GM20000 (cell line): ENCODE measurements at regions not wholly inside any gene's neighbourhood (a gene's known extent, or its start where the extent isn't known, plus 50 kb on each side); places are given as distances from the start of the nearest gene placed in this dataset.

Experiments used
- DNase-seq: peaks from one replicate; pipeline ENCODE4 v3.0.0; 2012; ENCODE audit warnings: low spot score
- CTCF ChIP-seq: IDR thresholded peaks from 2 replicates; pipeline ENCODE4 v1.5.1; 2012; ENCODE audit warnings: mild to moderate bottlenecking, control low read depth; ENCODE audit errors: extremely low read depth, missing control alignments

- no peak for DNase-seq
- no peak for TF ChIP-seq CTCF
Observed at GRCh38 chr2:120628248-120628647, 107.4 kb upstream of the GLI2 start.

GRCh38 chr2:120629241-120629895, 106.3 kb upstream of the GLI2 start:
- no peak for TF ChIP-seq CTCF

GRCh38 chr2:120630031-120630701, 105.5 kb upstream of the GLI2 start:
- DNase-seq = no peak
- no peak for TF ChIP-seq CTCF

More at GRCh38 chr2:120629241-120629895, 106.3 kb upstream of the GLI2 start:
- DNase-seq = no peak

- DNase-seq = no peak
- no peak for TF ChIP-seq CTCF
Observed at GRCh38 chr2:120631236-120631635, 104.4 kb upstream of the GLI2 start.

- TF ChIP-seq CTCF = no peak
- DNase-seq = no peak
Observed at GRCh38 chr2:120631724-120632123, 103.9 kb upstream of the GLI2 start.

GRCh38 chr2:120632796-120633646, 102.6 kb upstream of the GLI2 start:
- DNase-seq = no peak
- no peak for TF ChIP-seq CTCF

GRCh38 chr2:120634533-120634932, 101.1 kb upstream of the GLI2 start:
- TF ChIP-seq CTCF = no peak
- no peak for DNase-seq
